H9 (cell line): ENCODE measurements at regions not wholly inside any gene's neighbourhood (a gene's known extent, or its start where the extent isn't known, plus 50 kb on each side); places are given as distances from the start of the nearest gene placed in this dataset.

ENCODE experiments used
- DNase-seq: peaks from one replicate; pipeline ENCODE4 v3.0.0-alpha.2; 2017
- H2AFZ ChIP-seq: one replicate; pipeline ENCODE4 v1.6.1; 2013; ENCODE audit warnings: mild to moderate bottlenecking, low read length, control low read depth, moderate library complexity
- H2AK5ac ChIP-seq: 2 replicates; pipeline ENCODE4 v1.6.1; 2013; ENCODE audit warnings: low read length, control low read depth, mixed read lengths; ENCODE audit not compliant: insufficient read length
- H2BK120ac ChIP-seq: one replicate; pipeline ENCODE4 v1.6.1; 2013; ENCODE audit warnings: low read depth, mild to moderate bottlenecking, low read length, control low read depth, inconsistent platforms; ENCODE audit not compliant: poor library complexity, severe bottlenecking
- H2BK12ac ChIP-seq: 2 replicates; pipeline ENCODE4 v1.6.1; 2013; ENCODE audit warnings: low read length, control low read depth, mixed read lengths, low read depth; ENCODE audit not compliant: insufficient read length
- H2BK15ac ChIP-seq: 2 replicates; pipeline ENCODE4 v1.6.1; 2013; ENCODE audit warnings: low read depth, low read length, control low read depth
- H2BK20ac ChIP-seq: one replicate; pipeline ENCODE4 v1.6.1; 2013; ENCODE audit warnings: low read depth, mild to moderate bottlenecking, low read length, control low read depth, inconsistent platforms; ENCODE audit not compliant: poor library complexity, severe bottlenecking
- H2BK5ac ChIP-seq: 2 replicates; pipeline ENCODE4 v1.6.1; 2013; ENCODE audit warnings: low read length, control low read depth, mixed read lengths; ENCODE audit not compliant: insufficient read length
- H3K14ac ChIP-seq: 2 replicates; pipeline ENCODE4 v1.6.1; 2013; ENCODE audit warnings: low read length, control low read depth; ENCODE audit not compliant: insufficient read depth
- H3K18ac ChIP-seq: 2 replicates; pipeline ENCODE4 v1.6.1; 2013; ENCODE audit warnings: low read depth, mild to moderate bottlenecking, mixed read lengths, low read length, control low read depth; ENCODE audit not compliant: insufficient read length
- H3K23ac ChIP-seq: 2 replicates; pipeline ENCODE4 v1.6.1; 2013; ENCODE audit warnings: low read length, control low read depth, mixed read lengths, low read depth; ENCODE audit not compliant: insufficient read length
- H3K23me2 ChIP-seq: 2 replicates; pipeline ENCODE4 v1.6.1; 2013; ENCODE audit warnings: low read depth, mild to moderate bottlenecking, mixed read lengths, low read length, control low read depth; ENCODE audit not compliant: insufficient read length, poor library complexity, severe bottlenecking
- H3K27ac ChIP-seq: 2 replicates; pipeline ENCODE4 v1.5.1; 2013; ENCODE audit warnings: low read length, control low read depth, mixed read lengths, low read depth; ENCODE audit not compliant: insufficient read length
- H3K27me3 ChIP-seq: 2 replicates; pipeline ENCODE4 v1.6.1; 2013; ENCODE audit warnings: low read length, control low read depth, inconsistent platforms; ENCODE audit not compliant: insufficient read depth
- H3K4ac ChIP-seq: 2 replicates; pipeline ENCODE4 v1.6.1; 2013; ENCODE audit warnings: low read depth, mild to moderate bottlenecking, control low read depth, inconsistent platforms, low read length, moderate library complexity
- H3K4me1 ChIP-seq: 2 replicates; pipeline ENCODE4 v1.6.1; 2013; ENCODE audit warnings: low read length, control low read depth, inconsistent platforms; ENCODE audit not compliant: insufficient read depth
- H3K4me2 ChIP-seq: 2 replicates; pipeline ENCODE4 v1.6.1; 2013; ENCODE audit warnings: low read length, control low read depth, mixed read lengths; ENCODE audit not compliant: insufficient read length, insufficient read depth
- H3K56ac ChIP-seq: 2 replicates; pipeline ENCODE4 v1.6.1; 2013; ENCODE audit warnings: low read depth, mild to moderate bottlenecking, mixed read lengths, low read length, control low read depth; ENCODE audit not compliant: insufficient read length
- H3K79me1 ChIP-seq: 2 replicates; pipeline ENCODE4 v1.6.1; 2013; ENCODE audit warnings: low read depth, mild to moderate bottlenecking, moderate library complexity, low read length, control low read depth, inconsistent platforms; ENCODE audit not compliant: insufficient read depth, poor library complexity, severe bottlenecking
- H3K79me2 ChIP-seq: 2 replicates; pipeline ENCODE4 v1.6.1; 2013; ENCODE audit warnings: low read length, control low read depth, inconsistent platforms; ENCODE audit not compliant: insufficient read depth
- H3K9ac ChIP-seq: 2 replicates; pipeline ENCODE4 v1.6.1; 2013; ENCODE audit warnings: low read length, control low read depth, mixed read lengths; ENCODE audit not compliant: insufficient read length; ENCODE audit errors: extremely low read depth
- H3K9me3 ChIP-seq: one replicate; pipeline ENCODE4 v1.6.1; 2013; ENCODE audit warnings: low read depth, low read length, inconsistent platforms; ENCODE audit not compliant: control insufficient read depth
- H3T11ph ChIP-seq: one replicate; pipeline ENCODE4 v1.6.1; 2013; ENCODE audit warnings: mild to moderate bottlenecking, low read length, control low read depth, inconsistent platforms
- H4K20me1 ChIP-seq: one replicate; pipeline ENCODE4 v1.6.1; 2013; ENCODE audit not compliant: control insufficient read depth, insufficient read length, insufficient read depth
- H4K5ac ChIP-seq: 2 replicates; pipeline ENCODE4 v1.6.1; 2013; ENCODE audit warnings: low read depth, mild to moderate bottlenecking, mixed read lengths, low read length, control low read depth; ENCODE audit not compliant: insufficient read length
- H4K8ac ChIP-seq: replicated peaks from 2 replicates; pipeline ENCODE4 v1.6.1; 2013; ENCODE audit warnings: low read length, control low read depth, mixed read lengths, low read depth; ENCODE audit not compliant: insufficient read length
- H4K91ac ChIP-seq: 2 replicates; pipeline ENCODE4 v1.6.1; 2013; ENCODE audit warnings: low read depth, mild to moderate bottlenecking, moderate library complexity, mixed read lengths, low read length, control low read depth; ENCODE audit not compliant: insufficient read length
- H3K27ac Mint-ChIP-seq, 3 experiments: 2 replicates in 2 of 3; 3 replicates in 1 of 3; pipeline ENCODE4 v1.8.0; 2020 to 2021; ENCODE audit warnings: mixed read lengths in 3 of 3, mild to moderate bottlenecking in 1 of 3, moderate library complexity in 1 of 3
- H3K27me3 Mint-ChIP-seq: 2 replicates; pipeline ENCODE4 v1.8.0; 2021; ENCODE audit warnings: low read depth, mild to moderate bottlenecking, moderate library complexity, mixed read lengths
- H3K36me3 Mint-ChIP-seq, 3 experiments: 2 replicates in 2 of 3; 3 replicates in 1 of 3; pipeline ENCODE4 v1.8.0; 2020 to 2021; ENCODE audit warnings: low read depth in 3 of 3, mixed read lengths in 3 of 3; ENCODE audit not compliant: insufficient read depth in 1 of 3
- H3K4me1 Mint-ChIP-seq, 2 experiments: 2 replicates each; pipeline ENCODE4 v1.8.0; 2020; ENCODE audit warnings: mixed read lengths in 2 of 2
- H3K4me3 Mint-ChIP-seq, 2 experiments: 2 replicates in 1 of 2; 3 replicates in 1 of 2; pipeline ENCODE4 v1.8.0; 2020 to 2021; ENCODE audit warnings: mild to moderate bottlenecking in 2 of 2, mixed read lengths in 2 of 2, moderate library complexity in 1 of 2
- H3K9me3 Mint-ChIP-seq, 2 experiments: 2 replicates in 1 of 2; 3 replicates in 1 of 2; pipeline ENCODE4 v1.8.0; 2020; ENCODE audit warnings: mild to moderate bottlenecking in 2 of 2, mixed read lengths in 2 of 2, moderate library complexity in 1 of 2
- WGBS: extraction: QIAGEN DNeasy Blood & Tissue Kit; methylation state at CpG from one replicate; pipeline ENCODE4 v1.1.7; 2013; ENCODE audit warnings: missing lambda C conversion rate, low lambda C conversion rate, mixed read lengths; ENCODE audit not compliant: insufficient read length; ENCODE audit errors: extremely low coverage; 5-methylcytosine and 5-hydroxymethylcytosine counted together
- TF ChIP-seq, protein P1 (sequence below): fragments of 200-600 bp; sonication (generic); conservative IDR thresholded peaks from 3 replicates; pipeline ENCODE4 v1.8.0; 2021; ENCODE audit warnings: antibody characterized with exemption, mild to moderate bottlenecking

DNA sequence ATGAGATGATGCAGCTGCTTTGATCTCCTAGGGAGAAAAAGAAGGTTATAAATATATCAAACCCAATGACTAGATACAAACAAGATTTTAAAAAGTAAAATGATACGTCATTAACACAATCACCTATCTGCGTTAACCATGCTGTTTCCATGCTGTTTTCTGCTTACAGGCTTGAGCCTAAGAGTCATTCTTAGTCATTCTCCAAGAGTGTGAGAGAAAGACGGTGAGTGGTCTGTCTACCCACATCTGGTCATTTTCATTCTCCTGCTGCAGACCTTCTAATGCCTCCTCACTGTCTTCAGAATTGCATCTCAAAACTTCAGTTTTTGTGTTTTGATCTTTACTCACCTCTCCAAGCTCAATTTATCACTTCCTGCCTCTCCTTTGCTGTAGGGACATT is 98.0 kb upstream of the ELMO1 start:
- no peaks in the 10 kb centered on the region; a peak in 1 of 7 replicates for H3K36me3 Mint-ChIP-seq
- no peaks in the 10 kb centered on the region for H3K9me3 Mint-ChIP-seq
- Histone ChIP-seq H3K9ac (no peak overlapping the region), H3K4me1 (peaks cover 2% of the 10 kb centered on the region; the same call in 1 of the 2 replicates), H3K18ac (no peak overlapping the region), H4K8ac (no peak overlapping the region), H3K4ac (no peak overlapping the region), H2AFZ (no peak overlapping the region), H3T11ph (no peak overlapping the region), H3K23ac (no peak overlapping the region), H3K27ac (no peak overlapping the region), H3K4me2 (no peak overlapping the region), H3K23me2 (no peaks in the 10 kb centered on the region), H3K9me3 (no peaks in the 10 kb centered on the region), H2BK5ac (no peak overlapping the region), H3K14ac (no peak overlapping the region), H2BK15ac (no peak overlapping the region), H4K20me1 (peaks cover 2% of the 10 kb centered on the region), H2BK12ac (no peak overlapping the region), H3K56ac (no peak overlapping the region), H2AK5ac (no peak overlapping the region), H3K79me2 (no peaks in the 10 kb centered on the region), H2BK120ac (no peak overlapping the region), H2BK20ac (no peak overlapping the region), H4K91ac (no peak overlapping the region), H4K5ac (no peak overlapping the region), H3K79me1 (no peaks in the 10 kb centered on the region), H3K27me3 (no peaks in the 10 kb centered on the region)
- peaks cover 6 to 14% of the 10 kb centered on the region in 2 experiments for H3K4me1 Mint-ChIP-seq
- no peak for DNase-seq
- no peak overlapping the region; a peak in 1 of 7 replicates for H3K27ac Mint-ChIP-seq
- no CpG with 5 or more reads among the region's 3 CpGs for WGBS
- H3K27me3 Mint-ChIP-seq, result no peaks in the 10 kb centered on the region
- TF ChIP-seq, protein P1, sequence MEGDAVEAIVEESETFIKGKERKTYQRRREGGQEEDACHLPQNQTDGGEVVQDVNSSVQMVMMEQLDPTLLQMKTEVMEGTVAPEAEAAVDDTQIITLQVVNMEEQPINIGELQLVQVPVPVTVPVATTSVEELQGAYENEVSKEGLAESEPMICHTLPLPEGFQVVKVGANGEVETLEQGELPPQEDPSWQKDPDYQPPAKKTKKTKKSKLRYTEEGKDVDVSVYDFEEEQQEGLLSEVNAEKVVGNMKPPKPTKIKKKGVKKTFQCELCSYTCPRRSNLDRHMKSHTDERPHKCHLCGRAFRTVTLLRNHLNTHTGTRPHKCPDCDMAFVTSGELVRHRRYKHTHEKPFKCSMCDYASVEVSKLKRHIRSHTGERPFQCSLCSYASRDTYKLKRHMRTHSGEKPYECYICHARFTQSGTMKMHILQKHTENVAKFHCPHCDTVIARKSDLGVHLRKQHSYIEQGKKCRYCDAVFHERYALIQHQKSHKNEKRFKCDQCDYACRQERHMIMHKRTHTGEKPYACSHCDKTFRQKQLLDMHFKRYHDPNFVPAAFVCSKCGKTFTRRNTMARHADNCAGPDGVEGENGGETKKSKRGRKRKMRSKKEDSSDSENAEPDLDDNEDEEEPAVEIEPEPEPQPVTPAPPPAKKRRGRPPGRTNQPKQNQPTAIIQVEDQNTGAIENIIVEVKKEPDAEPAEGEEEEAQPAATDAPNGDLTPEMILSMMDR, result no peak
- no peak overlapping the region for H3K4me3 Mint-ChIP-seq
